RWPE1 (cell line): ENCODE measurements at regions not wholly inside any gene's neighbourhood (a gene's known extent, or its start where the extent isn't known, plus 50 kb on each side); places are given as distances from the start of the nearest gene placed in this dataset.
"Not testable (repeated sequence)": the region's sequence is repeated elsewhere in the genome, so short reads cannot be mapped to it uniquely, and the experiment has no call there.

Experiments
- CTCF ChIA-PET: fragments of 350-600 bp; sonication (Branson Sonifier 250); formaldehyde crosslinking; extraction: SDS; loops from one replicate; lab custom pipeline; 2021; lab: Yijun Ruan, JAX
- POLR2A ChIA-PET: fragments of 400-600 bp; formaldehyde crosslinking; extraction: SDS; loops from one replicate; lab custom pipeline; 2020; ENCODE audit warnings: antibody characterized with exemption; ENCODE audit not compliant: low non-redundant PET; lab: Yijun Ruan, JAX
- DNase-seq: peaks from one replicate; pipeline ENCODE4 v3.0.0; 2012; ENCODE audit warnings: low spot score
- H3K27ac ChIP-seq: fragments of 450-650 bp; 2 replicates; pipeline ENCODE4 v1.5.1; 2017
- TF ChIP-seq, protein P1 (sequence below): fragments of 450-650 bp; conservative IDR thresholded peaks from 2 replicates; pipeline ENCODE4 v1.5.1; 2017; ENCODE audit warnings: low read depth, mild to moderate bottlenecking

DNA sequence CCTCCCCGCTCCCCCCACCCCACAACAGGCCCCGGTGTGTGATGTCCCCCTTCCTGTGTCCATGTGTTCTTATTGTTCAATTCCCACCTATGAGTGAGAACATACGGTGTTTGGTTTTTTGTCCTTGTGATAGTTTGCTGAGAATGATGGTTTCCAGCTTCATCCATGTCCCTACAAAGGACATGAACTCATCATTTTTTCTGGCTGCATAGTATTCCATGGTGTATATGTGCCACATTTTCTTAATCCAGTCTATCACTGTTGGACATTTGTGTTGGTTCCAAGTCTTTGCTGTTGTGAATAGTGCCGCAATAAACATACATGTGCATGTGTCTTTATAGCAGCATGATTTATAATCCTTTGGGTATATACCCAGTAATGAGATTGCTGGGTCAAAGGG, 104.3 kb downstream of the MTPN start:
- CTCF ChIA-PET, POLR2A ChIA-PET, DNase-seq, H3K27ac ChIP-seq: not testable (repeated sequence)

DNA sequence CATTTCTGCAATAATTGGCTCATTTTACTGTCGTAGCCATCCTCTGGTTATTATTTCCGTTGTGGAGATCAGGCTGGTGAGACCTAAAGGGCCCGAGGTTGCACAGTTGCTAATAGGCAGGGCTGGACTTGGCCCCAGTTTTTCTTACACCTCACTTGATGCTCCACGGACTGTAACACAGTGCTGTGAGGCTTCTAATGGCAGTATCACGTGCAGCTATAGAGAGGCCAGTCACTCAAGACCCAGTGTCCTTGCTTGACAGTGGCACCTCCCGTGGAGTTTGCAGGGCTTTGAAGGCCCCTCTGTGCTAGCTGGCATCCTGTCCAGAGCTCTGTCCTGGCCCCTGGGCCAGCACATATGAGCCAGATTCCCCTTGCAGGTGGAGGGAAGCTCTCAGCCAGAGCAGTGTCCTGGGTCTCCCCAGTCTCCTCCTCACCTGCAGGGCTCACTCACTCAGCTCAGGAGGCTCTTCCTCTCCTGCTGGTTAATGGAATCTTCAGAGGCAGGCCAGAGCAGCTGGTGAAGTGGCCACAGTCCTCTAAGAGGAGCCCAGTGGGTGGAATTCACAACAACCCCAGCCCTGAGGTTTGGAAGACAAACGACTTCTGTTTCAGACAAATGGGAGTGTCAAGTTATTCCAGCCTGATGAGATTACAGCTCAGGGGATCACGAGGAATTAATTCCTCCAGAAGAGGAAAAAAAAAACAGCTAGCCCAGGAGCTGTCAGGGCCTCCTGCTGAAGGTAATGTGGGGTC, 114.2 kb upstream of the FAM180A start:
- no peak for DNase-seq
- no peak overlapping the region for H3K27ac ChIP-seq
- ChIA-PET POLR2A (no interaction called here), CTCF (no interaction called here)
- TF ChIP-seq, protein P1, sequence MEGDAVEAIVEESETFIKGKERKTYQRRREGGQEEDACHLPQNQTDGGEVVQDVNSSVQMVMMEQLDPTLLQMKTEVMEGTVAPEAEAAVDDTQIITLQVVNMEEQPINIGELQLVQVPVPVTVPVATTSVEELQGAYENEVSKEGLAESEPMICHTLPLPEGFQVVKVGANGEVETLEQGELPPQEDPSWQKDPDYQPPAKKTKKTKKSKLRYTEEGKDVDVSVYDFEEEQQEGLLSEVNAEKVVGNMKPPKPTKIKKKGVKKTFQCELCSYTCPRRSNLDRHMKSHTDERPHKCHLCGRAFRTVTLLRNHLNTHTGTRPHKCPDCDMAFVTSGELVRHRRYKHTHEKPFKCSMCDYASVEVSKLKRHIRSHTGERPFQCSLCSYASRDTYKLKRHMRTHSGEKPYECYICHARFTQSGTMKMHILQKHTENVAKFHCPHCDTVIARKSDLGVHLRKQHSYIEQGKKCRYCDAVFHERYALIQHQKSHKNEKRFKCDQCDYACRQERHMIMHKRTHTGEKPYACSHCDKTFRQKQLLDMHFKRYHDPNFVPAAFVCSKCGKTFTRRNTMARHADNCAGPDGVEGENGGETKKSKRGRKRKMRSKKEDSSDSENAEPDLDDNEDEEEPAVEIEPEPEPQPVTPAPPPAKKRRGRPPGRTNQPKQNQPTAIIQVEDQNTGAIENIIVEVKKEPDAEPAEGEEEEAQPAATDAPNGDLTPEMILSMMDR: no peak

DNA sequence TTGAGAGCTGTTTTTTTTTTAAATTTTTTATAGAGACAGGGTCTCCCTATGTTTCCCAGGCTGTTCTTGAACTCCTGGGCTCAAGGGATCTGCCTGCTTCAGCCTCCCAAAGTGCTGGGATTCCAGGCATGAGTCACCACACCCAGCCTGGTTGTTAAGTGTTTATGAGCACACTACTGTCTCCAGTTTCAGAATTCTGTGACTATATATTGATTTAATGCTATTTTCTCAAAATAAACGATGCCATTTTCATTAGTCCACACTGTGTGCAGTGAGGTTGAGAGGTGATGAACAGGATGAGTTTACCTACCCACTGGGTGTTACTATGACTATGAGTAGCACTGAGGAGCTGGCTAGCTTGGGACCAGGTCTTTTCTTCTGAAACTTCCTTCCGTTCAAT, 110.9 kb upstream of the FAM180A start:
- TF ChIP-seq, protein P1: no peak
- POLR2A ChIA-PET: no interaction called here
- H3K27ac ChIP-seq: no peak overlapping the region
- no peak for DNase-seq
- CTCF ChIA-PET: no interaction called here

DNA sequence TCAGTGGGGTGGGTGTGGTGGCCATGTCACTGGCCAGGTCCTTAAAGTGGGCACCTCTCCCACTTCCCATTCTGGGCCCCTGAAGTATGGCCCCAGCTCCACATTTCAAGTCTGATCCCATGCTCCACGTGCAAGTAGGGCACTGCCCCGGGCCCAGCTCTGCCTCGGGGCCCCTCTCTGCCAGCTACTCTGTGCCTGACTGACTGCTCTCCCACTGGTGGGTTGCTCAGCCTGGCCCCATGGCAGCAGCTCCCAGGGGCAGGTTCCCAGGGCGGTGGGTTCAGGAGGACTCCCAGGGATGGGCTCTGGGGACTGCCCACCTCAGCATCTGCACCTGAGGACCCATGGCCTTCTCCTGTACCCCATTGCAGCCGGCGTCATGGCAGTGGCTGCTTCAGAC, 110.2 kb upstream of the FAM180A start:
- CTCF ChIA-PET: no interaction called here
- DNase-seq: no peak
- H3K27ac ChIP-seq: no peak overlapping the region
- POLR2A ChIA-PET: no interaction called here
- TF ChIP-seq, protein P1: no peak

DNA sequence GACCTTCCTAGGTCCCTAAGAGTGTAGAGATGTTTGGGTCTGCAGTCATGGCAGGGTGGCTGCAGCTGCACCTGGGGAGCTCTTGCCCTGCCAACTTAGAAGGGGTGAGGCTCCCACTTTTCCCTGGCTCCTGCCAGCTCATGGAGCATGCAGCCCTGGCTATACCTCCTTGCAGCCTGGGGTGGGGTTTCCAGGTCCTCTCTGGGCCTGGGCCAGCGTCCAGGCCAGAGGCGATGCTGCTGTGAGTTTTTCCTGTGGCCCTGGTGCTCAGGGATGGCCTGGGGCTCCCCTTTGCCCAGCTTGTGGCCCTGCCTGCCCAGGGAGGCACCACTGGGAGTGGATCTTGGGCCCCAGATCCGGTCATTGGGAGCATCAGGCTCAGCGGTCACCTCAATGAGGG, 109.8 kb upstream of the FAM180A start:
- ChIA-PET CTCF (no interaction called here), POLR2A (no interaction called here)
- TF ChIP-seq, protein P1: no peak
- no peak for DNase-seq
- H3K27ac ChIP-seq: no peak overlapping the region

DNA sequence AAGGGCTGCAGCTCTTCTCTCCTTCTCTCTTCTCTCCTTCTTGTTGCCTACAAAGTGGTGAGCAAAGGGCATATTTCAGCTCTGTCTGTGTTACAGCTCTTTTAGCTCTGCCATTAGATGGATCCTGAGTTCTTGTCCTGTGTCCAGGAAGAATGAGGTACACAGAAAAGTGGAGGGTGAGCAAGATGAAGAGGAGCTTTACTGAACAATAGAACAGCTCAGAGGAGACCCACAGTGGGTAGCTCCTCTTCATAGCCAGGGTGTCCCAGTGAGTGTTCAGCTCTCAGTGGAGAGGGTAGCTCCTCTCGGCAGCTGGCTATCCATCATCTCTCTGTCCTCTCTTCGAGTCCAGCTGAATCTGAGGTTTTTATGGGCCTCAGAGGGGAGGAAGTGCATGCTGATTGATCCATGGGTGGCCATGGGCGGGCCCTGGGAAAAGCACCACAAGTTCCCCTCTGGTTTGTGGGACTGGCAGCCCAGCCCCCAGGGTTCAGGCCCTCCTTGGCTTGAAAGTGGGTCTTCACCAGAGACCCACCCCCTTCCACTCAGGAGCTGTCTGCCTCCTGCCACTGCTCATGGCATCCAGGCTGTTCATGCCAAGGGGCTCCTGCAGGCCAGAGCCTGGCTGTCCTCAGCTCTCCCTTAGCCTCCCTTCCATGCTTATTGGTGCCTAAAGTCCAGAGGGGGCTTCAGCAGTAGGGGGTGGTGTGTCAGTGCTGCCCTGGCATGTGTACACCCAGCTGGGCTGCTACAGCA, 109.1 kb upstream of the FAM180A start:
- no peak for DNase-seq
- CTCF ChIA-PET: no interaction called here
- TF ChIP-seq, protein P1: no peak
- POLR2A ChIA-PET: no interaction called here
- no peak overlapping the region for H3K27ac ChIP-seq
